Stimulated activated memory B cell treated with anti-CD40 and anti-IgM and Interleukin-4, amounts not matched to agents 10 μg/mL and 1 μg/mL and 100 μg/mL, for 72 hours (primary cell): ENCODE measurements at regions not wholly inside any gene's neighbourhood (a gene's known extent, or its start where the extent isn't known, plus 50 kb on each side); places are given as distances from the start of the nearest gene placed in this dataset.

Experiments
- ATAC-seq: fragments of 150-1000 bp; cut with Tn5 transposase; 2 replicates; pipeline ENCODE4 v1.10.0; 2021
- H3K27ac Mint-ChIP-seq: one replicate; pipeline ENCODE4 v1.8.0; 2022; ENCODE audit warnings: mild to moderate bottlenecking, mixed read lengths
- H3K27me3 Mint-ChIP-seq: one replicate; pipeline ENCODE4 v1.8.0; 2022; ENCODE audit warnings: mixed read lengths
- H3K36me3 Mint-ChIP-seq: one replicate; pipeline ENCODE4 v1.8.0; 2022; ENCODE audit warnings: mixed read lengths
- H3K4me1 Mint-ChIP-seq: one replicate; pipeline ENCODE4 v1.8.0; 2022; ENCODE audit warnings: mixed read lengths
- H3K4me3 Mint-ChIP-seq: one replicate; pipeline ENCODE4 v1.8.0; 2022; ENCODE audit warnings: mild to moderate bottlenecking, moderate library complexity, mixed read lengths
- H3K9me3 Mint-ChIP-seq: one replicate; pipeline ENCODE4 v1.8.0; 2022; ENCODE audit warnings: mixed read lengths

DNA sequence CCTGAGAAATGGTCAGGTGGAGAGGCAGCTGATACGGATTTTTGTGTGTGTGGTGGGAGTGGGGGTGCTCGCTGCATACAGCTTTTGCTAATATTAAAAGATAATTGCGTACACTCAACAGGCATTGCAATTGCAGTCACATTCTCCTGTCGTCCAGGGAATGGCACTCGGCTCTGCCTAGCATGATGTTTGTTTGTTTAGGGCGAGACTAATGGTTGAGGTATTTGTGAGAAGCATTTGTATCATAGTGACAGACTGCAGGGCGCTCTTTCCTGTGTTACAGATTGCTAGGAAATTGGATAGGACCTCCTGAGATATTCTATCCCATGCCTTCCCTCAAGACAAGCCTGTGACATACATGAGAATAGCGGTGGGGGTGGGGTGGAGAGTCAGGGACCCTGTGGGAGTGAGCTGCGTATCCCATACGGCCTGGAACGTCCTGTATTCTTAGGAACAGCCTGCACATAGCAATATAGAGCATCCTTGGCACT, 207.4 kb downstream of the SOX4 start:
- H3K27me3 Mint-ChIP-seq, result no peaks in the 10 kb centered on the region
- H3K27ac Mint-ChIP-seq, result no peak overlapping the region
- H3K9me3 Mint-ChIP-seq, result peaks cover 3% of the 10 kb centered on the region
- H3K4me1 Mint-ChIP-seq, result no peaks in the 10 kb centered on the region
- no peak overlapping the region for H3K4me3 Mint-ChIP-seq
- no peak for ATAC-seq
- H3K36me3 Mint-ChIP-seq, result no peaks in the 10 kb centered on the region

DNA sequence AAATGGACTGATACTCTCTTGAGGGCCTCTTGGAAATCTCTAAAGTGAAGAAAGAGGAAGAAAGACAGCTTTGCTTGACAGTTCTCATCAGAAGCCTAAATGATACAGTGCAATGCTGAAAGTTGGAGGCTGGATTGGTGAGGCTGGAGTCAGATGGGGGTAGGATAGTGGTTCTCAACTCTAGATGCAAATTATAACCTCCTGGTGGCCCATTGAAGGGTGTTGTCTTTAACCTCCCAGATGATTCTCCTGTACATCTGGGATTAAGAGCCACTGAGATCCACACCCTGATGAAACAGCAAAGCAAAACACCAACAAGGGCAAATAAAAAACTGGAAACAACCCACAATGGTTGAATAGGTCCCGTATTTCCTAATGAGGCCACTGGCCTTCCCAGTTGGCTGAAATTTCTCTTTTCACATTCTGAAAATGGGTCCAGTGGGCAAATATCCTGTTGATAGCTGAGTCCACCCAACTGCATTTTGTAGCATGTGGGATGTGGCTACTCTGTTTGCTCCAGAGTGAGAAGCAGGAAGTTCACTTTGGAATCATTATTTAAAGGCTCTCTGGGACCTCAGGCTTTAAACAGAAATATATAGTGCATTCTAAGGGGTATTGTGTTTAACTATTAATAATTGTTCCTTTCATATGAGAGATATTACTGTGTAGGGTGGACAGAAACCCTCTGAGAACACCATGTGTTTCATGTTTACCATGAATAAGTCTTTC, 208.1 kb downstream of the SOX4 start:
- H3K9me3 Mint-ChIP-seq, result peaks cover 3% of the 10 kb centered on the region
- H3K4me3 Mint-ChIP-seq, result no peak overlapping the region
- no peaks in the 10 kb centered on the region for H3K27me3 Mint-ChIP-seq
- ATAC-seq, result no peak
- H3K27ac Mint-ChIP-seq, result no peak overlapping the region
- no peaks in the 10 kb centered on the region for H3K4me1 Mint-ChIP-seq
- H3K36me3 Mint-ChIP-seq, result no peaks in the 10 kb centered on the region

DNA sequence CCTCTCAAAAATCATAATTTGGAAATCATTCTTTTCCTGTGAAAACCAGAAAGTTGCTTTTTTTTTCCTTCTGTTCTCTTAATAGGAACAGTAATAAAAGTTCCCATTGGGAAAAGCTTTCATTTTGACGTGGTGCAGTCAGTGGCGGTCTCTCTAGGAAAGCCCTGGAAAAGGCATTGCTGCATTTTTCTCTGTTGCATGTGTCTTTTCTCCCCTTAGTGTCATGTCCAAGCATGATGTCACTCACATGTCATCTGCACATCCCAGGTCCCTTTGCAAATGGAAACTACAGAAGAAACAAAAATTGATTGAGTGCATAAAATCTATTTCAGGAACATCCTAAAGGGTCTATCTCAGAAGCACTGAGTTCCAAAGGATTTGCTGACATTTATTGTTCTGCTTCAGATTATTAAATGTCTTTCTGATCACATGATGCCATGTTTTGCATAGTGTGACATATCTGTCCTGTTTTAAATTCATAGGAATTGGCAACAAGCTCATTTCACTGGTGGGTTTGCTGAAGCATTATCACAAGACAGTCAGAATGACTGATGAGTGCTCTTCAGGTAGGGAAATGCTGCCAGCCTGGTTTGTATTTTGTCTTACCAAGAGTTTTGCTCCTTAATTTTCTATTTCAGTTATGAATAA, 208.7 kb downstream of the SOX4 start:
- H3K9me3 Mint-ChIP-seq, result peaks cover 3% of the 10 kb centered on the region
- H3K27ac Mint-ChIP-seq, result no peak overlapping the region
- no peaks in the 10 kb centered on the region for H3K36me3 Mint-ChIP-seq
- no peak overlapping the region for H3K4me3 Mint-ChIP-seq
- H3K4me1 Mint-ChIP-seq, result no peaks in the 10 kb centered on the region
- H3K27me3 Mint-ChIP-seq, result no peaks in the 10 kb centered on the region
- ATAC-seq, result no peak

DNA sequence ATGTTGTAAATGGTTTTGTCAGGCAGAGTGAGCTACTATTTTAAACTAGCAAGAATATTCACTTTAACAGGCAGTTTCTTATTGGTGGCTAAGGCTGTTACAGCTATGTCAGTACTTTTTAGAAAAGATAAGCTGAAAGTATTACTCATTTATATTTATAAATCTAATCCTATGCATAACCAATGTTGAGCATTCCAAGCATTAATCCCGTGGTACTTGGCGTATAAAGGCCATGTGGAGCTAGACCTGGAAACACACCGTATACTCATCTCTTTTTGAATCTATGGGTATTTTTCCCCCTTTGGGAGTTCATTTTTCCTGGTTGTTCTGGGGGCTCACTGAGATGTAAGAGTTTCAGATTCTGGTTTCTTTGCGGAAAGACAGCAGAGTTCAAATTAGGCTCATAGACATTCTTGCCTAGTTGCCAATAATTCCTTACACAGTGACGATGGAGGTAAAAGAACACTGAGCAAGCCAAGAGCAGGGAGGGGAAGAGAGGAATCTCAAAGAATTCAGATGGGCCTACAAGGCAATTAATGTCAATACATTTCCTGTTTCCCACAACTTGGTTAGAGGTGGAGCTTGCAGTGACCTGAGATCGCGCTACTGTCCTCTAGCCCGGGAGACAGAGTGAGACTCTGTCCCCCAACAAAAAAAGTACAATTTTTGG, 211.5 kb downstream of the SOX4 start:
- no peak for ATAC-seq
- no peaks in the 10 kb centered on the region for H3K27me3 Mint-ChIP-seq
- H3K27ac Mint-ChIP-seq, result no peak overlapping the region
- no peaks in the 10 kb centered on the region for H3K4me1 Mint-ChIP-seq
- H3K9me3 Mint-ChIP-seq, result no peaks in the 10 kb centered on the region
- H3K36me3 Mint-ChIP-seq, result no peaks in the 10 kb centered on the region
- H3K4me3 Mint-ChIP-seq, result no peak overlapping the region

DNA sequence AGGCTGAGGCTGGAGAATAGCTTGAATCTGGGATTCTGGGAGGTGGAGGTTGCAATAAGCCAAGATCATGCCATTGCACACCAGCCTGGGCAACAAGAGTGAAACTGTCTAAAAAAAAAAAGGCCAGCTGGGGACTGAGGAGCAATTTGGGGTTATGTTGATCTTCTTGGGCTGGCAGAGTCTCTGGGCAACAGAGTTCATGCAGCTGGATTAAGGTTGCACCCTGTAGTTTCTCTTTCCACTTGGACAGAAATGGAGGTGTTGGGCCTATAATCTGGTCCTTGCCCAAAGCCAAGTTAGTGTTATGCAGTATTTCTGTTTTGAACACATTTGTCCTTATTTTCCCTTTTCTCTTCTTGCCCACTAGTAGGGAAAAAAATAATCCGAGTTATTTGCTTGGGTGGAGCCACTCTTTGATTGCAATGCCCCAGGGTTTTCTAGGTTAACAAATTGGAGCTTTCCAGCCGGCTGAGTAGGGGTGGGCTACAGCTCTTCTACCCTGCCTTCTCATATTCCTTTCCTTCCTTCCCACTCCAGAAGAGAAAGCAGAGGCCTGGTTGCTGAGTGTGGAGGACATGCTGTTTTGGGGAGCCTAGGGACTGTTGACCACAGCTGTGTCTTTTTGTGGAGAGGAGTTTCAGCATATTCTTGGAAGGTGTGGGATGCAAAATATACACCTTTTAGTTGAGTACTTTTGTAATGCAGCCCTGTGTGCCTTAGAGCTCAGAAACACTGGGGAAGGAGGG, 213.9 kb downstream of the SOX4 start:
- no peak for ATAC-seq
- Mint-ChIP-seq H3K27ac (no peak overlapping the region), H3K4me3 (no peak overlapping the region), H3K36me3 (no peaks in the 10 kb centered on the region), H3K27me3 (no peaks in the 10 kb centered on the region), H3K9me3 (no peaks in the 10 kb centered on the region), H3K4me1 (no peaks in the 10 kb centered on the region)

DNA sequence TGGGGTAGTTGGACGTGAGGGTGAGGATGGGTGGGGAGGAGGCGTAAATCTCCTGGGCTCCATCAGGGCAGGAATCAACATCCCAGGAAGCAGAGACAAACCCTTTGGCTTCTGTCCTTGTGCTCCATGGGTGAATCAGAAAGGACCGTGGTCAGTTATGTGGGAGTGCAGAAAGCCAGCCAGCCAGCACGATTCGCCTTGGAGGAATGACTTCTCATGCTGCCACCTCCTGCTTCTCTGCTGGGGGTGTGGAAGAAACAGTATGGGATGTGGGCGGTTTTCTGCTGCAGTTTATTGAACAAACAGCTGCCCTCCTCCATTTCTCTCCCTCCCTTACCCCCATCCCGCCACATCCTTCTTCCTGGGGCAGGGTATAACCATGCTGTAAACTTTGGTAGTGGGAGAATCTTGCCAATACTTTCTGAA, 214.5 kb downstream of the SOX4 start:
- no peak for ATAC-seq
- no peaks in the 10 kb centered on the region for H3K36me3 Mint-ChIP-seq
- no peaks in the 10 kb centered on the region for H3K9me3 Mint-ChIP-seq
- H3K27me3 Mint-ChIP-seq, result no peaks in the 10 kb centered on the region
- H3K4me3 Mint-ChIP-seq, result no peak overlapping the region
- H3K27ac Mint-ChIP-seq, result no peak overlapping the region
- H3K4me1 Mint-ChIP-seq, result no peaks in the 10 kb centered on the region

DNA sequence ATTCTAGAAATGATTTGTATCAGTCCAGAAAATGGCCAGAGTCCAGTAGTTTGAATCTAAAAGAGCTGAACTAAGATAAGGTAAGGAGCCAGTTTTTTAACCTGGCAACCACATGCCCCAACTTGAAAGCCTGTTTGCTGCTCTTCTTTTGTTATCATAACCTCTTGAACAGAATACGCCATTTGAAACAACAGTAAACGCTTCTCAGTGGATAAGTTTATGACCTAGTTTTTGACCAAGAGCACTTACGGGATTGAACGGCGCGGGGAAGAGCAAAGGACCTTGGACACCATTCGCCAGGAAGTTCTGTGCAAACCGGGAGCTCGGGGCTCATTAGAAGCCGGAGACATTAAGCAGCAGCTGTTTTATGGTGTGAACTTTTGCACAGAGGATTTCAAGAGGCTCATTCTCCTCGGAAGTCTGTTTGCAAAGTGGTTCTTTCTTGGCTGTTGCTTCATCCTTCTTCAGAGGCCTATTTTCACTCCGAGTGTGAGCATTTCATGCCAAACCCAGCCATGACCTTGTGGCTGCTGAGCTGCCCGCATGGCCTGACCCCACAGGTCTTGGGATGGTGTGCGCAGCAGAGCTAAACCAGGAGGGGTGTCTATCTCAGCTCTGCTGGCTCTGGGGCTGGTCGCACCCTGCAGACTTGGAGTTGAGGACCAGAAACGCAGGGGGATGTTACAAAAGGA, 215.1 kb downstream of the SOX4 start:
- no peak for ATAC-seq
- Mint-ChIP-seq H3K27me3 (no peaks in the 10 kb centered on the region), H3K9me3 (no peaks in the 10 kb centered on the region), H3K4me3 (no peak overlapping the region), H3K4me1 (no peaks in the 10 kb centered on the region), H3K27ac (no peak overlapping the region), H3K36me3 (no peaks in the 10 kb centered on the region)

DNA sequence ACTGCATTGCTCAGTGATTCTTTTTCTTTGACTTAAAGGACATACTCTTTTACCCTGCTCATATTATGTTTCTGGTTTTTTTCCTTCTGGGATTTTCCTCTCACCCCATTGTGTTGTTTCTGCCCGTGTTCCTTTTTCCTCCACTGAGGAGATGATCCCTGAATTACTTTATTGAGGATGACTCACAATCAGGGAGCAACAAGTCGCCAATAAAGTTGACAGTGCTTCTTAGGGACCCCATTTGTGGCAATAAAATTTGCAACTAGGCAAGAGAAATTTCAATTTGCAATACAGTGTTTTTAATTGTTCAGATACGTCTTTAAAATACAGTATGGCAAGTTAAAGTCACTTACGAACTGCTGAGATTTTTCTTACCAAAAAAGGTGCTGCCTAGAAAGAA, 217.9 kb downstream of the SOX4 start:
- H3K4me1 Mint-ChIP-seq, result no peaks in the 10 kb centered on the region
- H3K9me3 Mint-ChIP-seq, result peaks cover 2% of the 10 kb centered on the region
- no peak overlapping the region for H3K27ac Mint-ChIP-seq
- H3K27me3 Mint-ChIP-seq, result no peaks in the 10 kb centered on the region
- ATAC-seq, result no peak
- H3K36me3 Mint-ChIP-seq, result no peaks in the 10 kb centered on the region
- no peak overlapping the region for H3K4me3 Mint-ChIP-seq

DNA sequence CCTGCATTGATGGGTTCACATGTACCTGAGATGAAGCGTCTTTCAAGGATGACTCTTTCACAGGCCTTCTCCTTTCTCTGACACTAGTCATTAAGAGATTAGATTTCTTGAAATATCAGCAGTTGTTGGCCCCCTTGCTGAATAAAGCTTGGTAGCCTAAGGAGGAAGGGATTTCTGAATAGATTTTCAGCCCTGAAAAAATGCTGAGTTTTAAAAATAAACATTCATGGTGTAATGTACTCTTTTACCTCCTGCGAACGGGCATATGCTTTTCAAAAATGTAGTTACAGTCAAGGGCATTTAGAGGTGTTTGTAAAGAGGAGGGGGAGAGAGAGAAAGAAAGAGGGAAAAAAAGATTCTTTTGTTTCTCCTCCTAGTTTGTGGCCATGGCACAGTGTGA, 222.7 kb downstream of the SOX4 start:
- no peak overlapping the region for H3K27ac Mint-ChIP-seq
- H3K36me3 Mint-ChIP-seq, result no peaks in the 10 kb centered on the region
- H3K4me3 Mint-ChIP-seq, result no peak overlapping the region
- H3K4me1 Mint-ChIP-seq, result no peaks in the 10 kb centered on the region
- peaks cover 2% of the 10 kb centered on the region for H3K9me3 Mint-ChIP-seq
- no peaks in the 10 kb centered on the region for H3K27me3 Mint-ChIP-seq
- no peak for ATAC-seq

DNA sequence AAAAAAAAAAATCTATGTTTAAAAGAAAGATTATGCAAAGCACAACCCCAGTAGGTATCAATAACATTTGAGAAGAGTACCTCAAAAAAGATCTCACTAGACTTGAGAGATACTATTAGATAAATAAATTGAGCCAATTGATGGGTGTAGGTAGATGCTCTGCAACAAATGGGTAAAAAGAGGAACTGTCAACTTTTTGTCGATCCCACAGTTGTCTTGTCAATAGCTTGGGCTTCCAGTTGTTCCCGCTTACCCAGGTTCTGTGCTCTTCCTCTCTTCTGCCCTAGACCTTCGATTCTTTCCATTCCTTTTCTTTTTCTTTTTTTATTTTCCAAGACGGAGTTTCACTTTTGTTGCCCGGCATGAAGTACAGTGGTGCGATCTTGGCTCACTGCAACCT, 226.9 kb downstream of the SOX4 start:
- no peak for ATAC-seq
- Mint-ChIP-seq H3K36me3 (no peaks in the 10 kb centered on the region), H3K27me3 (no peaks in the 10 kb centered on the region), H3K27ac (no peak overlapping the region), H3K4me1 (no peaks in the 10 kb centered on the region), H3K4me3 (no peak overlapping the region), H3K9me3 (no peaks in the 10 kb centered on the region)

DNA sequence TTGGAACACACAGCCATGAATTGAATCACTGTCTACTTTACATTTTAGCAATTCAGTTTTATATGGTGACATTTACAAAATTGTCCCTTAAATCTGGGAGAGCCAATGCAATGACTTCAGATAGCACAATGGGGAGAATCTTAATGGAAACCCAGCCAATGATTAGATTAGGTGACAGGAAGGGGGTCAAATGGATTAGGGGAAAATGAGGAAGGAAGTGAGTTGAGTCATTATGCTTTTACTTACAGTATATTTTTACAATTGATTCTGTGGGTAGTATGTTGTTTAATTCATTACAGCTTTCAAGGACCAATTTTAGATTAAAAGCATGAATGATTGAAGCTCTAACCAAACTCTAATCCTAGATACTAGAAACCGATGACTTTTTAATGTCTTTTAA, 229.8 kb downstream of the SOX4 start:
- Mint-ChIP-seq H3K36me3 (no peaks in the 10 kb centered on the region), H3K27me3 (no peaks in the 10 kb centered on the region), H3K4me3 (no peak overlapping the region), H3K27ac (no peak overlapping the region), H3K9me3 (peaks cover 2% of the 10 kb centered on the region), H3K4me1 (no peaks in the 10 kb centered on the region)
- ATAC-seq, result no peak

DNA sequence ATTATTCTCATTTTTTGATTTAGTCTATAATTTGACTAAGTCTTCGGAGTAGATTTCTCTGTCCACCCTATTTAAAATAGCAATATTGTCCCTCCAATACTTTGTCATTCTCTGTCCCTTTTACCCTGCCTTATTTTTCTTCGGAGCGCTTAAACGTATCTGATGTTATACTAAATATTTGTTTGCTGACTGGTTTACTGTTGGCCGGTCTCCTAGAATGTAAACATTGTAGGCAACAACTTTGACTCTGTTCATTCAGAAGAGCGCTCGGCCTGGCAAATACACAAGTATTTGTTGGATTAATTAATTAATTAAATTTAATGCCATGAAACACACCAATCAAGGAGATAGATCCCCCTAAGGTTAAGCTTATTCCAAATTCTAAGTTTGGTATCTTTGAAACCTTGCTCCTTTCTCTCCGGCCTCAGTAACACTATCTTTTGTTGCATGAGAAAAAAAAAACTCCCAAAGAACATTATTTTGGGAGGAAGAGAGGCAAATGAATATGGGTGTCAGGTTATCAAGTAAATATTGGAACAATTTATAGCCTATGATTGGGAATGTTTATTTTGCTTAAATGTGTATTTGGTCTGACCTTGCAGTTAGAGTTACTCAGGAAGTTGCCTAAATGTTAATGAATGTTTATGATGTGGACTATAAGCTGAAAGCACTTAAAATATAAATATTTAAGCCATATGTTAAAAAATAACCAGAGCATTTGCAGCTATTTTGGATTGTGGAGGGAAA, 231.1 kb downstream of the SOX4 start:
- no peak overlapping the region for H3K4me3 Mint-ChIP-seq
- no peak overlapping the region for H3K27ac Mint-ChIP-seq
- no peaks in the 10 kb centered on the region for H3K4me1 Mint-ChIP-seq
- ATAC-seq, result no peak
- H3K36me3 Mint-ChIP-seq, result no peaks in the 10 kb centered on the region
- H3K9me3 Mint-ChIP-seq, result peaks cover 2% of the 10 kb centered on the region
- no peaks in the 10 kb centered on the region for H3K27me3 Mint-ChIP-seq

DNA sequence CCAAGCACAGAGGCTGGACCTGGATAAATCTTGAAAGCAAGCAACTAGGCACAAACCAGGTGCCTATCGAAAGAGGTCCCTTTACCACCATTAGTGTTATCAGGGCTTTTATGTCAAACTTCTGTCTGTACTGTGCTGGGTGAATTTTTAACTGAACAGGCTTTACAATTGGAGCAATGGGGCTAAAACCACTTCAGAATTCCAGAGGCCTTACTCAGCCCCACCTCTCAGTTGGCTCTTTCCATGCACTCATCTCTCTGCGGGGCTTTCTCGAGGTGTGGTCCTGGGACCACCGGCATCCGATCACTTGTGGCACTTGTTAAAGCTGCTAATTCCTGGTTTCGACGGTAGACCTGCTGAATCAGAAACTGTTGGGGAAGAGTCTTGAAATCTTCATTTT, 232.5 kb downstream of the SOX4 start:
- no peak for ATAC-seq
- no peak overlapping the region for H3K27ac Mint-ChIP-seq
- H3K4me3 Mint-ChIP-seq, result no peak overlapping the region
- peaks cover 2% of the 10 kb centered on the region for H3K9me3 Mint-ChIP-seq
- no peaks in the 10 kb centered on the region for H3K4me1 Mint-ChIP-seq
- H3K27me3 Mint-ChIP-seq, result no peaks in the 10 kb centered on the region
- no peaks in the 10 kb centered on the region for H3K36me3 Mint-ChIP-seq

DNA sequence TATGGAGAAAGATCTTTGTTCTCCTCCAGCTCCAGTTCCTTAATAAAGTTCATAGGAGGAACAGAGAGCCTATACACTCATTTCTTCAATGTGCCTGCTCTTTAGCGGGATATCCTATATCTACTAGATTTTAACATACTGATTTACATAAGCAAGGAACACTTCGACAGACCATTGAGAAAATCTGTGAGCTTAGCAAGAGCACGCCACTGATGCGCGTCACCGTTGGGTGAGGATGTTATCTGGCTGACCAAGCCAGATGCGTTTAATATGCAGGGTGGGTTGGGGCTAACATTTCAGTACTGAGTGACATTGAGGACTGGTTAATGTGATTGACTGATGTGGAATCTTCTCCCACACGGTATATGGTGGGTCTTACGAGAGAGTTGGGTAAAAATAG, 233.4 kb downstream of the SOX4 start:
- Mint-ChIP-seq H3K36me3 (no peaks in the 10 kb centered on the region), H3K9me3 (peaks cover 2% of the 10 kb centered on the region), H3K4me1 (no peaks in the 10 kb centered on the region), H3K27ac (no peak overlapping the region), H3K27me3 (no peaks in the 10 kb centered on the region), H3K4me3 (no peak overlapping the region)
- no peak for ATAC-seq
